IMR-90 (cell line): ENCODE measurements at regions not wholly inside any gene's neighbourhood (a gene's known extent, or its start where the extent isn't known, plus 50 kb on each side); places are given as distances from the start of the nearest gene placed in this dataset.

Experiments used
- ATAC-seq: fragments of 200-7000 bp; cut with Tn5 transposase; 2 replicates; pipeline ENCODE4 v1.9.1; 2020; ENCODE audit warnings: low read depth, mild to moderate bottlenecking, moderate library complexity
- BruUV-seq: library from RNA; stranded (reverse); fragments of 400-500 nt; replicated peaks from 2 replicates; lab custom pipeline; 2021; lab: Mats Ljungman, UMichigan
- CTCF ChIA-PET: fragments of 300-600 bp; formaldehyde crosslinking; extraction: SDS; loops from one replicate; lab custom pipeline; 2021; ENCODE audit warnings: antibody characterized with exemption; lab: Yijun Ruan, JAX
- POLR2A ChIA-PET: fragments of 300-600 bp; sonication (Branson Sonifier 250); formaldehyde crosslinking; loops from one replicate; lab custom pipeline; 2022; ENCODE audit warnings: antibody characterized with exemption; ENCODE audit not compliant: unreplicated experiment; lab: Charles Lee
- DNase-seq: peaks from one replicate; pipeline ENCODE4 v3.0.0; 2013
- H2AFZ ChIP-seq: replicated peaks from 2 replicates; pipeline ENCODE3; 2013; ENCODE audit warnings: low read length, mild to moderate bottlenecking; ENCODE audit not compliant: poor library complexity
- H2AK5ac ChIP-seq: 2 replicates; pipeline ENCODE4 v1.6.1; 2013; ENCODE audit warnings: low read depth, low read length, inconsistent platforms
- H2AK9ac ChIP-seq: replicated peaks from 2 replicates; pipeline ENCODE3; 2013; ENCODE audit warnings: mild to moderate bottlenecking, low read depth, low read length, moderate library complexity; ENCODE audit not compliant: poor library complexity
- H2BK120ac ChIP-seq: 2 replicates; pipeline ENCODE4 v1.6.1; 2013; ENCODE audit warnings: low read depth, low read length, inconsistent platforms
- H2BK15ac ChIP-seq: 3 replicates; pipeline ENCODE4 v1.6.1; 2013; ENCODE audit warnings: low read depth, low read length, inconsistent platforms
- H2BK20ac ChIP-seq: 2 replicates; pipeline ENCODE4 v1.6.1; 2013; ENCODE audit warnings: low read depth, mild to moderate bottlenecking, inconsistent platforms, low read length, moderate library complexity
- H2BK5ac ChIP-seq: 2 replicates; pipeline ENCODE4 v1.6.1; 2013; ENCODE audit warnings: mild to moderate bottlenecking, low read depth, low read length, inconsistent platforms; ENCODE audit not compliant: poor library complexity, severe bottlenecking
- H3K14ac ChIP-seq: replicated peaks from 2 replicates; pipeline ENCODE4 v1.6.1; 2013; ENCODE audit warnings: low read depth, low read length, inconsistent platforms
- H3K18ac ChIP-seq: 2 replicates; pipeline ENCODE4 v1.6.1; 2013; ENCODE audit warnings: low read depth, low read length, control low read depth
- H3K23ac ChIP-seq: 2 replicates; pipeline ENCODE4 v1.6.1; 2013; ENCODE audit warnings: low read depth, low read length, inconsistent platforms
- H3K27ac ChIP-seq: 2 replicates; pipeline ENCODE4 v1.5.1; 2013; ENCODE audit warnings: mild to moderate bottlenecking, control low read depth, low read length; ENCODE audit not compliant: insufficient read depth
- H3K27me3 ChIP-seq: 2 replicates; pipeline ENCODE4 v1.6.1; 2013; ENCODE audit warnings: low read length; ENCODE audit not compliant: control insufficient read depth, insufficient read depth
- H3K36me3 ChIP-seq: 2 replicates; pipeline ENCODE4 v1.6.1; 2013; ENCODE audit warnings: low read length, mixed read lengths; ENCODE audit not compliant: control insufficient read depth, insufficient read depth
- H3K4ac ChIP-seq: 2 replicates; pipeline ENCODE4 v1.6.1; 2013; ENCODE audit warnings: low read depth, low read length, inconsistent platforms
- H3K4me1 ChIP-seq: 2 replicates; pipeline ENCODE4 v1.6.1; 2013; ENCODE audit warnings: low read length, mixed read lengths; ENCODE audit not compliant: control insufficient read depth, insufficient read depth
- H3K4me2 ChIP-seq: 2 replicates; pipeline ENCODE4 v1.6.1; 2013; ENCODE audit warnings: low read depth, mild to moderate bottlenecking, control low read depth, low read length, moderate library complexity
- H3K4me3 ChIP-seq: 2 replicates; pipeline ENCODE4 v1.5.1; 2013; ENCODE audit warnings: low read depth, mild to moderate bottlenecking, control low read depth, low read length, moderate library complexity; ENCODE audit not compliant: insufficient read depth
- H3K56ac ChIP-seq: 2 replicates; pipeline ENCODE4 v1.6.1; 2013; ENCODE audit warnings: low read length, inconsistent platforms; ENCODE audit not compliant: insufficient read depth; ENCODE audit errors: extremely low read depth
- H3K79me1 ChIP-seq, 2 experiments: 2 replicates each; pipeline ENCODE4 v1.6.1; 2013; ENCODE audit warnings: low read length in 2 of 2, inconsistent platforms in 1 of 2, low read depth in 1 of 2
- H3K9ac ChIP-seq: 2 replicates; pipeline ENCODE4 v1.6.1; 2013; ENCODE audit warnings: low read depth, low read length, control low read depth
- H3K9me1 ChIP-seq: 2 replicates; pipeline ENCODE4 v1.6.1; 2013; ENCODE audit warnings: low read length, inconsistent platforms; ENCODE audit not compliant: insufficient read depth
- H3K9me3 ChIP-seq: 2 replicates; pipeline ENCODE4 v1.6.1; 2013; ENCODE audit warnings: low read length; ENCODE audit not compliant: control insufficient read depth, insufficient read depth
- H4K20me1 ChIP-seq: 2 replicates; pipeline ENCODE4 v1.6.1; 2013; ENCODE audit warnings: low read length, inconsistent platforms; ENCODE audit not compliant: insufficient read depth
- H4K5ac ChIP-seq: 2 replicates; pipeline ENCODE4 v1.6.1; 2013; ENCODE audit warnings: mild to moderate bottlenecking, low read depth, low read length, control low read depth
- H4K8ac ChIP-seq, 2 experiments: 2 replicates each; pipeline ENCODE4 v1.6.1; 2013; ENCODE audit warnings: low read depth in 2 of 2, low read length in 2 of 2, control low read depth in 1 of 2, inconsistent platforms in 1 of 2
- H4K91ac ChIP-seq: 2 replicates; pipeline ENCODE4 v1.6.1; 2013; ENCODE audit warnings: low read depth, low read length, inconsistent platforms; ENCODE audit not compliant: insufficient read depth
- NFE2L2 ChIP-seq: fragments of 150-350 bp; IDR thresholded peaks from 2 replicates; pipeline ENCODE4 v1.6.1; 2016; ENCODE audit warnings: low read depth, mild to moderate bottlenecking, low read length
- POLR2A ChIP-seq: IDR thresholded peaks from 2 replicates; pipeline ENCODE4 v1.6.1; 2012; ENCODE audit warnings: mild to moderate bottlenecking, low read depth, low read length
- WGBS, 2 experiments: methylation state at CpG; one replicate each; pipeline versions ENCODE4 v1.1.5 to v1.1.7; 2013; ENCODE audit warnings: missing lambda C conversion rate in 2 of 2; ENCODE audit not compliant: insufficient read length in 1 of 2; ENCODE audit errors: extremely low coverage in 2 of 2; 5-methylcytosine and 5-hydroxymethylcytosine counted together
- dilution Hi-C: fragments of 300-500 bp; cut with HindIII; formaldehyde crosslinking; loops from one replicate; pipeline ENCODE4 v1.14.3; 2018; ENCODE audit warnings: low sequenced_read_pairs; ENCODE audit not compliant: unreplicated experiment
- in situ Hi-C: fragments of 300-500 bp; cut with MboI; formaldehyde crosslinking; loops from 3 replicates; pipeline ENCODE4 v1.14.3; 2019; ENCODE audit warnings: low sequenced_read_pairs, inconsistent platforms, mixed read lengths
- intact Hi-C: fragments of 100-400 bp; cut with micrococcal nuclease; formaldehyde crosslinking; loops from 2 replicates; pipeline ENCODE4 v1.10.0; 2022

- Histone ChIP-seq H3K23ac (no peak overlapping the region), H2AK5ac (no peak overlapping the region), H2BK15ac (peak overlapping the region; percentile 52; the same call in 1 of the 3 replicates), H3K9me1 (peaks cover 11% of the 10 kb centered on the region), H3K56ac (no peak overlapping the region), H2BK5ac (peak overlapping the region; percentile 31), H3K27ac (no peak overlapping the region), H3K4me3 (no peak overlapping the region), H2BK120ac (peak overlapping the region; percentile 61), H3K36me3 (no peaks in the 10 kb centered on the region), H2BK20ac (peak overlapping the region; percentile 55; the same call in 1 of the 2 replicates), H3K27me3 (no peaks in the 10 kb centered on the region), H3K4me2 (no peak overlapping the region), H3K18ac (peak overlapping the region; percentile 9; the same call in 1 of the 2 replicates), H3K9ac (no peak overlapping the region), H3K4me1 (peaks cover 13% of the 10 kb centered on the region), H4K91ac (no peak overlapping the region; the same call in 1 of the 2 replicates), H3K4ac (peak overlapping the region; percentile 67), H4K20me1 (no peaks in the 10 kb centered on the region), H4K8ac (peak overlapping the region in 1 of 2 experiments; percentile 56; a peak in 1 of 4 replicates), H3K79me1 (no peaks in the 10 kb centered on the region), H2AFZ (peak overlapping the region; percentile 64), H3K14ac (0 out of 2 replicates have a peak overlapping the region, but pooled peaks have one; percentile 53), H4K5ac (no peak overlapping the region; the same call in 1 of the 2 replicates), H3K9me3 (peaks cover 2% of the 10 kb centered on the region; the same call in 1 of the 2 replicates), H2AK9ac (peak overlapping the region; percentile 1)
- no TSS peak for BruUV-seq
- CTCF ChIA-PET: interaction anchor here (0.8 kb wide), 1 partner anchor 32 kb away, joined by 3 read pairs; no protein-coding TSS in a partner anchor
- TF ChIP-seq NFE2L2 (peak; percentile 24; the same call in 1 of the 2 replicates), POLR2A (no peak)
- in situ Hi-C loops: no loop called here
- POLR2A ChIA-PET: no interaction called here
- dilution Hi-C loops: no loop called here
- no CpG with 5 or more reads among the region's 3 CpGs for WGBS, 2 experiments
- no peak for ATAC-seq
- no peak for DNase-seq
- intact Hi-C loops: no loop called here
These were observed 81.5 kb downstream of the SEMA4F start for GRCh38 chr2:74735564-74735963.
